Panc1 (cell line): ENCODE measurements at regions not wholly inside any gene's neighbourhood (a gene's known extent, or its start where the extent isn't known, plus 50 kb on each side); places are given as distances from the start of the nearest gene placed in this dataset.

ENCODE experiments used
- ATAC-seq: fragments of 200-7000 bp; cut with Tn5 transposase; 2 replicates; pipeline ENCODE4 v1.9.1; 2020; ENCODE audit warnings: mild to moderate bottlenecking, moderate library complexity
- BruUV-seq: library from RNA; stranded (reverse); fragments of 400-500 nt; replicated peaks from 2 replicates; lab custom pipeline; 2021; lab: Mats Ljungman, UMichigan
- CTCF ChIA-PET: fragments of 300-600 bp; sonication (Branson Sonifier 250); formaldehyde crosslinking; loops from one replicate; lab custom pipeline; 2022; ENCODE audit warnings: antibody characterized with exemption; lab: Charles Lee
- POLR2A ChIA-PET: fragments of 300-600 bp; sonication (Branson Sonifier 250); formaldehyde crosslinking; loops from one replicate; lab custom pipeline; 2022; ENCODE audit warnings: antibody characterized with exemption; lab: Charles Lee
- DNase-seq: peaks from one replicate; pipeline ENCODE4 v3.0.0-alpha.2; 2010; ENCODE audit warnings: low read depth, low spot score
- H3K27ac ChIP-seq: 2 replicates; pipeline ENCODE4 v1.5.1; 2011; ENCODE audit warnings: mild to moderate bottlenecking, low read length, inconsistent platforms
- H3K27me3 ChIP-seq: fragments of 200-500 bp; sonication (Bioruptor generic); 2 replicates; pipeline ENCODE4 v1.6.0; 2014; ENCODE audit warnings: low read length, inconsistent platforms; ENCODE audit not compliant: control insufficient read depth, insufficient read depth
- H3K36me3 ChIP-seq: fragments of 200-500 bp; sonication (Bioruptor generic); 2 replicates; pipeline ENCODE4 v1.5.1; 2014; ENCODE audit warnings: inconsistent platforms, mild to moderate bottlenecking, low read length, moderate library complexity; ENCODE audit not compliant: control insufficient read depth, insufficient read depth
- H3K4me1 ChIP-seq: 2 replicates; pipeline ENCODE4 v1.5.1; 2011; ENCODE audit warnings: inconsistent platforms, mild to moderate bottlenecking, low read length, moderate library complexity; ENCODE audit not compliant: control insufficient read depth, insufficient read depth
- H3K4me3 ChIP-seq, 2 experiments: 2 replicates each; pipeline ENCODE4 v1.5.1; 2011 to 2012; ENCODE audit warnings: low read depth in 2 of 2, low read length in 2 of 2, mild to moderate bottlenecking in 2 of 2, inconsistent platforms in 1 of 2, moderate library complexity in 1 of 2
- H3K9me3 ChIP-seq: fragments of 200-500 bp; sonication (Bioruptor generic); 2 replicates; pipeline ENCODE4 v1.5.1; 2014; ENCODE audit warnings: low read depth, mild to moderate bottlenecking, inconsistent platforms, low read length, moderate library complexity; ENCODE audit not compliant: control insufficient read depth, insufficient read depth
- CTCF ChIP-seq: fragments of 450-650 bp; IDR thresholded peaks from 2 replicates; pipeline ENCODE4 v1.5.1; 2017; ENCODE audit warnings: mild to moderate bottlenecking
- POLR2AphosphoS5 ChIP-seq: IDR thresholded peaks from 2 replicates; pipeline ENCODE4 v1.6.1; 2012; ENCODE audit warnings: mild to moderate bottlenecking, low read depth, low read length, moderate library complexity
- SIN3A ChIP-seq: IDR thresholded peaks from 2 replicates; pipeline ENCODE4 v1.6.1; 2012; ENCODE audit warnings: low read depth, mild to moderate bottlenecking, low read length, moderate library complexity, borderline replicate concordance; ENCODE audit not compliant: insufficient read depth
- TCF7L2 ChIP-seq: IDR thresholded peaks from 2 replicates; pipeline ENCODE4 v1.6.1; 2011; ENCODE audit warnings: mild to moderate bottlenecking, low read depth, low read length, inconsistent platforms
- in situ Hi-C: cut with HindIII; loops from 2 replicates; pipeline ENCODE4 v1.10.0; 2016; ENCODE audit warnings: low sequenced_read_pairs, low pct_unique_long_range_greater_than_20kb
- intact Hi-C: fragments of 100-400 bp; cut with micrococcal nuclease; formaldehyde crosslinking; loops from one replicate; pipeline ENCODE4 v1.10.0; 2022; ENCODE audit not compliant: unreplicated experiment
- TF ChIP-seq, protein P1 (sequence below), 2 experiments: IDR thresholded peaks; 2 replicates each; pipeline ENCODE4 v1.6.1; 2011 to 2012; ENCODE audit warnings: low read depth in 2 of 2, control low read depth in 1 of 2, low read length in 1 of 2, mild to moderate bottlenecking in 1 of 2, moderate library complexity in 1 of 2; ENCODE audit not compliant: insufficient read depth in 1 of 2

- no peaks in the 10 kb centered on the region for H3K27me3 ChIP-seq
- ATAC-seq: no peak
- in situ Hi-C loops: no loop called here
- no peaks in the 10 kb centered on the region for H3K4me1 ChIP-seq
- BruUV-seq: no TSS peak
- no peak overlapping the region for H3K4me3 ChIP-seq
- DNase-seq: no peak
- ChIA-PET CTCF (no interaction called here), POLR2A (no interaction called here)
- H3K36me3 ChIP-seq: no peaks in the 10 kb centered on the region
- TF ChIP-seq SIN3A: no peak
- TF ChIP-seq, protein P1, sequence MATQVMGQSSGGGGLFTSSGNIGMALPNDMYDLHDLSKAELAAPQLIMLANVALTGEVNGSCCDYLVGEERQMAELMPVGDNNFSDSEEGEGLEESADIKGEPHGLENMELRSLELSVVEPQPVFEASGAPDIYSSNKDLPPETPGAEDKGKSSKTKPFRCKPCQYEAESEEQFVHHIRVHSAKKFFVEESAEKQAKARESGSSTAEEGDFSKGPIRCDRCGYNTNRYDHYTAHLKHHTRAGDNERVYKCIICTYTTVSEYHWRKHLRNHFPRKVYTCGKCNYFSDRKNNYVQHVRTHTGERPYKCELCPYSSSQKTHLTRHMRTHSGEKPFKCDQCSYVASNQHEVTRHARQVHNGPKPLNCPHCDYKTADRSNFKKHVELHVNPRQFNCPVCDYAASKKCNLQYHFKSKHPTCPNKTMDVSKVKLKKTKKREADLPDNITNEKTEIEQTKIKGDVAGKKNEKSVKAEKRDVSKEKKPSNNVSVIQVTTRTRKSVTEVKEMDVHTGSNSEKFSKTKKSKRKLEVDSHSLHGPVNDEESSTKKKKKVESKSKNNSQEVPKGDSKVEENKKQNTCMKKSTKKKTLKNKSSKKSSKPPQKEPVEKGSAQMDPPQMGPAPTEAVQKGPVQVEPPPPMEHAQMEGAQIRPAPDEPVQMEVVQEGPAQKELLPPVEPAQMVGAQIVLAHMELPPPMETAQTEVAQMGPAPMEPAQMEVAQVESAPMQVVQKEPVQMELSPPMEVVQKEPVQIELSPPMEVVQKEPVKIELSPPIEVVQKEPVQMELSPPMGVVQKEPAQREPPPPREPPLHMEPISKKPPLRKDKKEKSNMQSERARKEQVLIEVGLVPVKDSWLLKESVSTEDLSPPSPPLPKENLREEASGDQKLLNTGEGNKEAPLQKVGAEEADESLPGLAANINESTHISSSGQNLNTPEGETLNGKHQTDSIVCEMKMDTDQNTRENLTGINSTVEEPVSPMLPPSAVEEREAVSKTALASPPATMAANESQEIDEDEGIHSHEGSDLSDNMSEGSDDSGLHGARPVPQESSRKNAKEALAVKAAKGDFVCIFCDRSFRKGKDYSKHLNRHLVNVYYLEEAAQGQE (IDR thresholded peaks at IDR 0.05; ENCODE audit: insufficient read depth in 1 of 2, low read depth in 2 of 2, low read length in 1 of 2): no peak
- TF ChIP-seq POLR2AphosphoS5: no peak
- no peak for TF ChIP-seq TCF7L2
- no peak for TF ChIP-seq CTCF
- no peaks in the 10 kb centered on the region for H3K9me3 ChIP-seq
- intact Hi-C loops: no loop called here
- H3K27ac ChIP-seq: no peak overlapping the region
These were observed 91.9 kb downstream of the FEM1C start for GRCh38 chr5:115452536-115453235.

DNA sequence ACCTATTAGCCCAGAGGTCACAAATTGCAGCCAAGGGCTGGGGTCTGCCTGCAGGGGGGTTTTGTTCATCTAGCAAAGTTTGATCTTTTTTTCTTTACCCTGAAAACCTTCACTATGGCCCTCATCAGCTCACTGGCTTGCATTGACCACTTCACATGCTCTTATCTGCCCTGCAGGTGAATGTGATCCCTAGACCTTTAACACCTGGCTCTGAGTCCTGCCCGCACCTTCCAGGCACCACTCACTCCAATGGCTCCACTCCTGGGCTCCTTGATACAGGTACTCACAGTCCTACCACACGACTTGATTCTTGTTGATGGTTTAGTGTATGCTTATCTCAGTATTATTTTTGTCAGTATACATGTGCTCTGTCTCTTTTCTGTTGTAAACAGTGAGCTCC lies 92.5 kb downstream of the FEM1C start:
- DNase-seq (no peak), ATAC-seq (no peak)
- intact Hi-C loops (no loop called here), in situ Hi-C loops (no loop called here)
- Histone ChIP-seq H3K4me1 (no peaks in the 10 kb centered on the region), H3K27me3 (no peaks in the 10 kb centered on the region), H3K27ac (no peak overlapping the region), H3K4me3 (no peak overlapping the region), H3K36me3 (no peaks in the 10 kb centered on the region), H3K9me3 (no peaks in the 10 kb centered on the region)
- BruUV-seq: no TSS peak
- ChIA-PET CTCF (no interaction called here), POLR2A (no interaction called here)
- TF ChIP-seq SIN3A: no peak
- TF ChIP-seq TCF7L2: no peak
- TF ChIP-seq, protein P1 (IDR thresholded peaks at IDR 0.05; ENCODE audit: insufficient read depth in 1 of 2, low read depth in 2 of 2, low read length in 1 of 2): no peak
